ENCODE measurements at regions not wholly inside any gene's neighbourhood (a gene's known extent, or its start where the extent isn't known, plus 50 kb on each side); places are given as distances from the start of the nearest gene placed in this dataset.

DNA sequence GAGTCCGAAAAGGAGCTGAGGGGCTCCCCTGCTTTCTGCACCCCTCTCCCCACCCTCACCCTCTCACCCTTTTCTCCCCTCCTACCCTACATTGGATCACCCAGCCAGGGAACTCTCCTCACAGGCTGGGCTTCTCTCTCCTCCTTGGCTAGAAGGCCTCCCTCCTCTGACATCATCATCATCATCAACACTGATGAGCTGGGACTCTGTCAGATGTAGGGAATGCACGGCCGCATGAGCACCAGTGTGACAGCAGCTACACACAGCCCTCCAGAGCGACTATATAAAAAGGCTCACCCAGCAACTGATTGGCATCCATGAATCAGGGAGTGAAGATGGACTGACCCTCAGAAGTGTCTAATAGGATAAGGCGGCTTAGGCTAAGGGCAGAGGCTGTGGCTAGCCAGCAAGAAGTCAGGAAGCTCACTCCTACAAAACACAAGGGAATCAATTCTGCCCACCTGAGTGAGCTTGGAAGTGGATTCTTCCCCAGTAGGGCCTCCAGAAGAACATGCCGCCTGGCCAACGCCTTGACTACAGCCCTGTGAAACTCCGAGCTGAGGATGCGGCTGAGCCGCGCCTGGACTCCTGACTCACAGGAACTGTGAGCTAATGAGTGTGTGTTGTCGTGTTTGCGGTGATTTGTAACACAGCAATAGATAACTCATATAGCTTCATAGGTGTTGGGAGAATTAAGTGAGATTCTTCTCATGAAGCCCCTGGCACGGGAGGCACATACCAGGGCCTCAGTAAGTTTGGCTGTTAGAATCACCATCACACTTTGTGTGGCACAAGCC, 147.6 kb downstream of the FAM43A start:
- Histone ChIP-seq H3K36me3 (ENCODE audit: control insufficient read depth, insufficient read depth, low read length) (no peaks in the 10 kb centered on the region), H3K9me3 (ENCODE audit: control insufficient read depth, low read length) (no peaks in the 10 kb centered on the region), H3K27ac (ENCODE audit: insufficient read depth, low read depth, low read length, poor library complexity, severe bottlenecking) (no peak overlapping the region), H3K4me3 (ENCODE audit: insufficient read depth, low read depth, low read length) (no peak overlapping the region), H3K4me1 (ENCODE audit: control insufficient read depth, insufficient read depth, low read length) (peaks cover 3% of the 10 kb centered on the region), H3K27me3 (ENCODE audit: control insufficient read depth, insufficient read depth, low read length, poor library complexity, severe bottlenecking) (no peaks in the 10 kb centered on the region)
- 94 to 95% methylated on average over 14 of the region's 14 CpGs for WGBS, 2 experiments

DNA sequence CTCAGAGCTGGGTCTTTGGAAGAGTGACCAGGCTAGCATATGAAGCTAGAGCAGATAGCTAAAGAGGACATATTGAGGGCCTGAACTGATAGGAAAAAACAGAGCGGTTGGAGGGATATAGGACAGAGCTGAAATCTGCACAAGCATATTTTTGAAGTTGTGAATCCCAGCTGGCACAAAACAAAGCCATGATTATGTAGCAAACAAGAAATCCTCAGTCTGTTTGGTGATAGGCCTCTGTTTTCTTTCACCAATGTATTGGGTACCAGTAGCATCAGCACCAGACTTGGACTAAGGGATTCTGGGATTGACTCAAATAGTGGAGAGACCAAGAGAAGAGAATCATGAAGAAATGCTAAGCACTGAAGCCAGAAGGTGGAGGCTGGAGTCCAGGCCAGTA, 151.0 kb downstream of the FAM43A start:
- no peaks in the 10 kb centered on the region for H3K36me3 ChIP-seq (ENCODE audit: control insufficient read depth, insufficient read depth, low read length)
- H3K4me3 ChIP-seq (ENCODE audit: insufficient read depth, low read depth, low read length) = no peak overlapping the region
- WGBS, 2 experiments = 88 to 100% methylated on average over 1 of the region's 1 CpG
- H3K4me1 ChIP-seq (ENCODE audit: control insufficient read depth, insufficient read depth, low read length) = peaks cover 3% of the 10 kb centered on the region
- H3K9me3 ChIP-seq (ENCODE audit: control insufficient read depth, low read length) = no peaks in the 10 kb centered on the region
- no peak overlapping the region for H3K27ac ChIP-seq (ENCODE audit: insufficient read depth, low read depth, low read length, poor library complexity, severe bottlenecking)
- no peaks in the 10 kb centered on the region for H3K27me3 ChIP-seq (ENCODE audit: control insufficient read depth, insufficient read depth, low read length, poor library complexity, severe bottlenecking)

DNA sequence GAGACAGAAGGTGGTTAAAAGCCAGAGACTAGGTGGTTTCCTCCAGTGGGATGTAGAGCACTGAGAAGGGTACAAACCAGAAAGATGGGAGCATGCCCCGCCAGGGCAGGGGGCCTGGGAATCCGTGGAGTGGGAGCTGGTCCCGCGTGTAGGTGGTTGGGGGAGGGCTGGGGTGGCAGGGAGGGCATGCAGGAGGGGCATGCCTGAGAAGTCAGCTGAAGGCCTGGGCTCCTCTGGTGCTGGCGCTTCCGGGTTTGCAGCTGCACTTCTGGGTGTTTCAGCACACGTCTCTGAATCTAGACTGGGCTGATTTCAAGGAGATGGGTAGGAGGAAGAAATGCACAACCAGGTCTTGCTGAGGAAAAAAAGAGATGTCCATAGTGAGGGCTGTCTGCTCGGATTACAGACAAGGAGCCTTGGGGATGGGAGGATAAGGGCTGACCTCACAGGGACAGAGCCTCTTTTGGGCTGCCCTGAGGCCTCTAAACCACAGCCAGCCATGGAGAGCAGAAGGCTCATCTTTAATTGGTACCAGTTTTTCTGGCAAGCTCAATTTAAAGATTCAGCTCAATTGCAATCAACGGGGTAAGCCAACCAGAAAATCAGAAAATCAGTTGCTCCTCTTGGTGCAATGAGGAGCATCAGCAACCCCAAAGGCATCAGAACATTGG, 151.9 kb downstream of the FAM43A start:
- H3K27ac ChIP-seq (ENCODE audit: insufficient read depth, low read depth, low read length, poor library complexity, severe bottlenecking) = no peak overlapping the region
- no peaks in the 10 kb centered on the region for H3K27me3 ChIP-seq (ENCODE audit: control insufficient read depth, insufficient read depth, low read length, poor library complexity, severe bottlenecking)
- H3K4me3 ChIP-seq (ENCODE audit: insufficient read depth, low read depth, low read length) = no peak overlapping the region
- no peaks in the 10 kb centered on the region for H3K36me3 ChIP-seq (ENCODE audit: control insufficient read depth, insufficient read depth, low read length)
- H3K4me1 ChIP-seq (ENCODE audit: control insufficient read depth, insufficient read depth, low read length) = peaks cover 3% of the 10 kb centered on the region
- H3K9me3 ChIP-seq (ENCODE audit: control insufficient read depth, low read length) = no peaks in the 10 kb centered on the region
- WGBS, 2 experiments = 87 to 90% methylated on average over 9 of the region's 9 CpGs

DNA sequence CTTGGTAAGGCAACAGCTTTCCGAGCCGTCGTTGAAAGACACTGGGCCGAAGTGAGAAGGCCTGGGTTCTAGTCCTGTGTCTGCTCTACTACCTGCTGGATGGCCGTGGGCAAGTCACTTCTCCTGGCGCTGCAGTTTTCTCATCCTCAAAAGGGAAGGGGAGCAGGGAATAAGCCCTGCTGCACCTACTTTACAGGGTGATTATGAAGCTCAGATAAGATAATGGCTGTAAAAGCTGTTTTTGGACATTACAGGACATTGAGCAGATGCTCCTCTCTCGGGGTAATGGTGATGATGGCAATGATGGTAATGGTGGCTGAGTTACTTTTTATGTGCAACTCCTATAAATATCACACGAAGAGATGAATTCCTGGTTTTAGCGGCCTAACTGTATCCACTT, 152.6 kb downstream of the FAM43A start:
- Histone ChIP-seq H3K27me3 (ENCODE audit: control insufficient read depth, insufficient read depth, low read length, poor library complexity, severe bottlenecking) (no peaks in the 10 kb centered on the region), H3K4me1 (ENCODE audit: control insufficient read depth, insufficient read depth, low read length) (peaks cover 3% of the 10 kb centered on the region), H3K4me3 (ENCODE audit: insufficient read depth, low read depth, low read length) (no peak overlapping the region), H3K9me3 (ENCODE audit: control insufficient read depth, low read length) (no peaks in the 10 kb centered on the region), H3K27ac (ENCODE audit: insufficient read depth, low read depth, low read length, poor library complexity, severe bottlenecking) (no peak overlapping the region), H3K36me3 (ENCODE audit: control insufficient read depth, insufficient read depth, low read length) (no peaks in the 10 kb centered on the region)
- 90 to 99% methylated on average over 9 of the region's 9 CpGs for WGBS, 2 experiments

DNA sequence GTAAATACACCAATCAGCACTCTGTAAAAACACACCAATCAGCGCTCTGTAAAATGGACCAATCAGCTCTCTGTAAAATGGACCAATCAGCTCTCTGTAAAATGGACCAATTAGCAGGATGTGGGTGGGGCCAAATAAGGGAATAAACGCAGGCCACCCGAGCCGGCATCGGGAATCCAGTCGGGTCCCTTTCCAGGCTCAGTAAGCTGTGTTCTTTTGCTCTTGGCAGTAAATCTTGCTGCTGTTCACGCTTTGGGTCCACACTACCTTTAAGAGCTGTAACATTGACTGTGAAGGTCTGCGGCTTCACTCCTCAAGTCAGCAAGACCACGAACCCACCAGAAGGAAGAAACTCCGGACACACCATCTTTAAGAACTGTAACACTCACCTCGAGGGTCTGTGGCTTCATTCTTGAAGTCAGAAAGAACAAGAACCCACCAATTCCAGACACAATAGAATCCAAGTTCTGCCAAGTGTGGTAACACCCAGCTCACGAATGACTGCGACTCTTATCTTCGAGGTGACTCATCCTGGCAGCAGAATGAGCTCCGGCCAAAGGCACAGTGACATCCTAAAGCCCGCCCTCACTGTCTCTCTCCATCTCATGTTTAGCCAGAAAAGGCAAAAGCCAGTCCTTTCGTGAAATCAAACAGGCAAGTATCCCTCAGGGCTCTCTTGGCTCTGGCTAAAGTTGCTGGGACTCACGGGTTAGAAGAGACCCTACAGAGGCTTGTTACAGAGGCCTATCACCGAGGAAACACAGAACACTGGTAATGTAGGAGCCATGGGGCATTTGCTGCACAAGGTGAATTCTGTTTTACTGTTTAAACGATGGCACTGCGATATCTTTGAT, 155.2 kb downstream of the FAM43A start:
- Histone ChIP-seq H3K4me3 (ENCODE audit: insufficient read depth, low read depth, low read length) (no peak overlapping the region), H3K4me1 (ENCODE audit: control insufficient read depth, insufficient read depth, low read length) (peaks cover 3% of the 10 kb centered on the region), H3K27ac (ENCODE audit: insufficient read depth, low read depth, low read length, poor library complexity, severe bottlenecking) (no peak overlapping the region), H3K36me3 (ENCODE audit: control insufficient read depth, insufficient read depth, low read length) (no peaks in the 10 kb centered on the region), H3K27me3 (ENCODE audit: control insufficient read depth, insufficient read depth, low read length, poor library complexity, severe bottlenecking) (no peaks in the 10 kb centered on the region), H3K9me3 (ENCODE audit: control insufficient read depth, low read length) (no peaks in the 10 kb centered on the region)
- WGBS, 2 experiments = 88 to 90% methylated on average over 21 of the region's 21 CpGs

DNA sequence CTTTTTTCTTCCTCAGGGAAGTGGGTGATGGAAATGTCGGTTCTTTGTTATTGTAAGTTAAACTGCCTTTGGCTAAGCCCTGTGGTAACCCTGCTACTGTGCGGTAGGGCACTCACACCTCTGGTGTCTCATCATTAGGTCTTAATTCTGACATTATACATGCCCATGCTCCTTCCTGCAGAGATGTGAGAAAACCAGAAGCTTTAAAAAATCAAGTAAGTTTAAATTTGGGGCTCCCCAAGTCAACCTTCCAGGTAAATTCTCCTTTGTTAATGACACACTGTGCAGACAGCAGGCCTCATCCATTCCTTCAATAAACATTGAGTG, 155.8 kb downstream of the FAM43A start:
- Histone ChIP-seq H3K4me1 (ENCODE audit: control insufficient read depth, insufficient read depth, low read length) (peaks cover 3% of the 10 kb centered on the region), H3K36me3 (ENCODE audit: control insufficient read depth, insufficient read depth, low read length) (no peaks in the 10 kb centered on the region), H3K9me3 (ENCODE audit: control insufficient read depth, low read length) (no peaks in the 10 kb centered on the region), H3K27me3 (ENCODE audit: control insufficient read depth, insufficient read depth, low read length, poor library complexity, severe bottlenecking) (no peaks in the 10 kb centered on the region), H3K4me3 (ENCODE audit: insufficient read depth, low read depth, low read length) (no peak overlapping the region), H3K27ac (ENCODE audit: insufficient read depth, low read depth, low read length, poor library complexity, severe bottlenecking) (no peak overlapping the region)
- 83 to 86% methylated on average over 2 of the region's 2 CpGs for WGBS, 2 experiments

DNA sequence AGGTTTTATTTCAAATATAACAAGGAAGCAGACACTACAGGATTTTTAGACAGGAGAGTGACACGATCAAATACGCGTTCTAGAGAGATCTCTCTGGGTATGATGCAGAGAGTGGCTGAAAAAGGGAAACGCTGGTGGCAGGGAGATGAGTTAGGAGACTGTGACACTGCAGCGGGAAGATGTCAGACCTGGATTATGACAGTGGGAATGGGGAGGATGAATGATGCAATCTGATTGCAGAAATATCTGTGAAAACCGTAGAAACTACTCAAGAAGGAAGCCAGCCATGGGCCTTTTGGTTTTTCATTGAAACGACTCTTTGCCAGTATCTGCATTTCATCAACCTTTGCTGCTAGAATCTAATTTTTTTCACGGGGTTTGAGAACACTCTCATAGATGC, 157.9 kb downstream of the FAM43A start:
- Histone ChIP-seq H3K4me3 (ENCODE audit: insufficient read depth, low read depth, low read length) (no peak overlapping the region), H3K27me3 (ENCODE audit: control insufficient read depth, insufficient read depth, low read length, poor library complexity, severe bottlenecking) (no peaks in the 10 kb centered on the region), H3K27ac (ENCODE audit: insufficient read depth, low read depth, low read length, poor library complexity, severe bottlenecking) (no peak overlapping the region), H3K36me3 (ENCODE audit: control insufficient read depth, insufficient read depth, low read length) (no peaks in the 10 kb centered on the region), H3K4me1 (ENCODE audit: control insufficient read depth, insufficient read depth, low read length) (no peaks in the 10 kb centered on the region), H3K9me3 (ENCODE audit: control insufficient read depth, low read length) (no peaks in the 10 kb centered on the region)
- 94 to 95% methylated on average over 8 of the region's 8 CpGs for WGBS, 2 experiments

DNA sequence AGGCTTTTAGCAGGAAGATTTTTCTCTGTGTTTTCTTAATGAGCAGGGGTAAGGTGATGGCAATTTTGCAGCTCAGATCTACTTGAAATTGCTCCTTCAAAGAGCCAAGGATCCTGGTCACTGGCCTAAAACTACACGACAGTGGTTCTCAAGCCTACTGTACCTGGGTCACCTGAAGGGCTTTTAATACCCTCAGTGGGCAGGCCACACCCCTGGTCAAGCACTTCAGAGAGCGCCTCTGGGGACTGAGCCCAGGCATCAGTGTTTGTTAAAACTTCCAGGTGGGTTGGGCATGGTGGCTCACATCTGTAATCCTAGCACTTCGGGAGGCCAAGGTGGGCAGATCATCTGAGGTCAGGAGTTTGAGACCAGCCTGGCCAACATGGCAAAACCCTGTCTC, 158.4 kb downstream of the FAM43A start:
- Histone ChIP-seq H3K4me1 (ENCODE audit: control insufficient read depth, insufficient read depth, low read length) (no peaks in the 10 kb centered on the region), H3K4me3 (ENCODE audit: insufficient read depth, low read depth, low read length) (no peak overlapping the region), H3K9me3 (ENCODE audit: control insufficient read depth, low read length) (no peaks in the 10 kb centered on the region), H3K36me3 (ENCODE audit: control insufficient read depth, insufficient read depth, low read length) (no peaks in the 10 kb centered on the region), H3K27ac (ENCODE audit: insufficient read depth, low read depth, low read length, poor library complexity, severe bottlenecking) (no peak overlapping the region), H3K27me3 (ENCODE audit: control insufficient read depth, insufficient read depth, low read length, poor library complexity, severe bottlenecking) (no peaks in the 10 kb centered on the region)
- 91 to 96% methylated on average over 3 of the region's 3 CpGs for WGBS, 2 experiments

DNA sequence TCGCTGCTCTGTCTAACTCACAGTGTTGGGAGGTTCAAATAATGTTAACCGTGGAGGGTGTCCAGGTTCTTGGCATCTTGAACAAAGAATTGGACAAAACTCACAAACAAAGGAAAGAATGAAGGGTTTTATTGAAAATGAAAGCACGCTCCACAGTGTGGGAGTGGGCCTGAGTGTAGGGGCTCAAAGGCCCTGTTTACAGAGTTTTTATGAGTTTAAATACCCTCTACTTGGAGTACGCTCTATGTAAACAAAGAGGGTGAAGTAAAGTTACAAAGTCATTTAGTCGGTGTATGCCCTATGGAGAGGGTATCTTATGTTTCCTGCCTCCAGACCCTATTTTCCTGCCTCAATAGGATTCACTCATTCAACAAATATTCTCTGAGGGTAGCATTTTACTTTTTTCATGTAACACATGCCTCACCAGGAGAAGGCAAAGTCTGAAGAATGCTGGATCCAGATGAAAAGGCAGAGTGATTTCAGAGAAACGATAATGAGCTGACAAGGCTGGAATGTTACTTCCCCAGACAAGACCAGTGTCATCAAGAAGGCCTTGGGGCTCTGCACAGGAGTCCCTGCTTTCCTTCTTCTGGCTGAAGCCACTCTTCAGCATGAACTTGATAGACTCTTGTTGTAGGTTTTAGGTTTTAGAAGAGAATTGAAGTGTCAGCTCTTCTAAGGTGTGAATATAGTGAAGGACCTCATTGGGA, 163.6 kb downstream of the FAM43A start:
- Histone ChIP-seq H3K36me3 (ENCODE audit: control insufficient read depth, insufficient read depth, low read length) (no peaks in the 10 kb centered on the region), H3K27me3 (ENCODE audit: control insufficient read depth, insufficient read depth, low read length, poor library complexity, severe bottlenecking) (no peaks in the 10 kb centered on the region), H3K4me1 (ENCODE audit: control insufficient read depth, insufficient read depth, low read length) (peaks cover 10% of the 10 kb centered on the region), H3K4me3 (ENCODE audit: insufficient read depth, low read depth, low read length) (no peak overlapping the region), H3K27ac (ENCODE audit: insufficient read depth, low read depth, low read length, poor library complexity, severe bottlenecking) (no peak overlapping the region), H3K9me3 (ENCODE audit: control insufficient read depth, low read length) (no peaks in the 10 kb centered on the region)
- 85 to 92% methylated on average over 6 of the region's 6 CpGs for WGBS, 2 experiments

DNA sequence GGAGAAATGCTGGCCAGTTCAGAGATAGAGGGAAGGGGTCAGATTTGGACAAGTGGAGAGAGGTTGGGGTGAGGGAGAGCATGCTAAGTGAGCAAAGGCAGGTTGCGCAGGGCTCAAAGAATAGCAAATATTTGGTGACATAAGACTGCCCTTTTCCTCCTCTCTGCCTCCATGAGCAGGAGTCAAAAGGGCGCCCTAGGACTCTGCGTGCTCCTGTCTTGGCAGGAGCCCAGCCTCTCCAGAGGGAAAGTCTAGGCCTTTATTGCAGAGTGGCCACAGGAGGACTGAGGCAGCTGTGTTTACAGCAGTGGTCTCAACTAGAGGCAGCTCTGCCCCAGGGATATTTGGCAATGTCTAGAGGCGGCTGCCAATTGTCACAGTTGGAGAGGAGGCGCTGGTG, 165.6 kb downstream of the FAM43A start:
- H3K4me3 ChIP-seq (ENCODE audit: insufficient read depth, low read depth, low read length) = no peak overlapping the region
- no peaks in the 10 kb centered on the region for H3K36me3 ChIP-seq (ENCODE audit: control insufficient read depth, insufficient read depth, low read length)
- 96 to 97% methylated on average over 5 of the region's 5 CpGs for WGBS, 2 experiments
- H3K9me3 ChIP-seq (ENCODE audit: control insufficient read depth, low read length) = no peaks in the 10 kb centered on the region
- H3K27me3 ChIP-seq (ENCODE audit: control insufficient read depth, insufficient read depth, low read length, poor library complexity, severe bottlenecking) = no peaks in the 10 kb centered on the region
- H3K4me1 ChIP-seq (ENCODE audit: control insufficient read depth, insufficient read depth, low read length) = peaks cover 10% of the 10 kb centered on the region
- H3K27ac ChIP-seq (ENCODE audit: insufficient read depth, low read depth, low read length, poor library complexity, severe bottlenecking) = no peak overlapping the region
